Breast epithelium (tissue), 3 donors: ENCODE measurements at regions not wholly inside any gene's neighbourhood (a gene's known extent, or its start where the extent isn't known, plus 50 kb on each side); places are given as distances from the start of the nearest gene placed in this dataset.

Experiments used
- POLR2A ChIP-seq: fragments of 450-650 bp; IDR thresholded peaks from one replicate; pipeline ENCODE4 v1.6.1; 2016; ENCODE audit warnings: antibody characterized with exemption, mild to moderate bottlenecking, moderate library complexity
- POLR2AphosphoS5 ChIP-seq, 3 donors: sonication (generic); formaldehyde crosslinking; IDR thresholded peaks; one replicate each; pipeline ENCODE4 v1.6.1; 2017; ENCODE audit warnings: antibody characterized with exemption in 3 of 3
- TF ChIP-seq, protein P1 (sequence below), 3 donors: fragments of 450-650 bp; IDR thresholded peaks; one replicate each; pipeline ENCODE4 v1.5.1; 2016 to 2017; ENCODE audit warnings: antibody characterized with exemption in 3 of 3, mild to moderate bottlenecking in 3 of 3, moderate library complexity in 3 of 3

DNA sequence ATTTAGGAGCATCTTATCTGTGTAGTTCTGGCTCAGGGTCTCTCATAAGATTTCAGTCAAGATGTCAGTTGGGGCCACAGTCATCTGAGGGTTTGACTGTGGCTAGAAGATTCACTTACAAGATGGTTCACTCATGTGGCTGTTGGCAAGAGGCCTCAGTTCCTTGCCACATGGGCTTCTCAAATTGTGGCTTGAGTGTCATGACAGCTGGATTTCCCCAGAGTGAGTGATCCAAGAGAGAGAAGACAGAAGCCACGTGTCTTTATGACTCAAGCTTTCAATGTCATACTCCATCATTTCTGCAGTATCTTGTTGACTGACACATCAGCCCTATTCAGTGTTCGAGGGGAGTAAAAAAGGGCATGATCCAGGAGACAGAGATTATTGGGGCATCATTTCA, 131.3 kb upstream of the AP1S2 start:
- TF ChIP-seq, protein P1, sequence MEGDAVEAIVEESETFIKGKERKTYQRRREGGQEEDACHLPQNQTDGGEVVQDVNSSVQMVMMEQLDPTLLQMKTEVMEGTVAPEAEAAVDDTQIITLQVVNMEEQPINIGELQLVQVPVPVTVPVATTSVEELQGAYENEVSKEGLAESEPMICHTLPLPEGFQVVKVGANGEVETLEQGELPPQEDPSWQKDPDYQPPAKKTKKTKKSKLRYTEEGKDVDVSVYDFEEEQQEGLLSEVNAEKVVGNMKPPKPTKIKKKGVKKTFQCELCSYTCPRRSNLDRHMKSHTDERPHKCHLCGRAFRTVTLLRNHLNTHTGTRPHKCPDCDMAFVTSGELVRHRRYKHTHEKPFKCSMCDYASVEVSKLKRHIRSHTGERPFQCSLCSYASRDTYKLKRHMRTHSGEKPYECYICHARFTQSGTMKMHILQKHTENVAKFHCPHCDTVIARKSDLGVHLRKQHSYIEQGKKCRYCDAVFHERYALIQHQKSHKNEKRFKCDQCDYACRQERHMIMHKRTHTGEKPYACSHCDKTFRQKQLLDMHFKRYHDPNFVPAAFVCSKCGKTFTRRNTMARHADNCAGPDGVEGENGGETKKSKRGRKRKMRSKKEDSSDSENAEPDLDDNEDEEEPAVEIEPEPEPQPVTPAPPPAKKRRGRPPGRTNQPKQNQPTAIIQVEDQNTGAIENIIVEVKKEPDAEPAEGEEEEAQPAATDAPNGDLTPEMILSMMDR (IDR thresholded peaks at IDR 0.05): no peak
- TF ChIP-seq POLR2AphosphoS5 (IDR thresholded peaks at IDR 0.05): no peak
- TF ChIP-seq POLR2A: no peak
